NCI-H128 (cell line): ENCODE measurements at regions not wholly inside any gene's neighbourhood (a gene's known extent, or its start where the extent isn't known, plus 50 kb on each side); places are given as distances from the start of the nearest gene placed in this dataset.
"Not testable (repeated sequence)": the region's sequence is repeated elsewhere in the genome, so short reads cannot be mapped to it uniquely, and the experiment has no call there.

ENCODE experiments used
- DNase-seq: peaks from one replicate; lab custom pipeline; 2025; ENCODE audit not compliant: unreplicated experiment; lab: John Stamatoyannopoulos, UW

- no peak for DNase-seq
These were observed 640.2 kb downstream of the STK39 start for GRCh38 chr2:167607211-167607610.

GRCh38 chr2:167602122-167602521 is 645.3 kb downstream of the STK39 start:
- DNase-seq, result no peak

GRCh38 chr2:167599219-167599618 is 648.2 kb downstream of the STK39 start:
- DNase-seq, result no peak

- no peak for DNase-seq
These were observed 651.4 kb downstream of the STK39 start for GRCh38 chr2:167595839-167596471.

- no peak for DNase-seq
These were observed 652.4 kb downstream of the STK39 start for GRCh38 chr2:167595021-167595420.

- no peak for DNase-seq
These were observed 655.0 kb downstream of the STK39 start for GRCh38 chr2:167592441-167592840.

- DNase-seq, result no peak
These were observed 664.8 kb downstream of the STK39 start for GRCh38 chr2:167582619-167583018.

- no peak for DNase-seq
These were observed 665.3 kb downstream of the STK39 start for GRCh38 chr2:167581961-167582574.

- DNase-seq, result no peak
These were observed 667.6 kb downstream of the STK39 start for GRCh38 chr2:167579826-167580225.

GRCh38 chr2:167575276-167575675 is 672.1 kb downstream of the STK39 start:
- DNase-seq, result no peak

- DNase-seq, result no peak
These were observed 674.3 kb downstream of the STK39 start for GRCh38 chr2:167572883-167573619.

GRCh38 chr2:167570370-167570769 is 677.0 kb downstream of the STK39 start:
- DNase-seq, result no peak

GRCh38 chr2:167563885-167564619 is 675.8 kb downstream of the XIRP2 start:
- not testable (repeated sequence) for DNase-seq

- DNase-seq, result not testable (repeated sequence)
These were observed 670.2 kb downstream of the XIRP2 start for GRCh38 chr2:167558272-167558991.

- DNase-seq, result no peak
These were observed 666.9 kb downstream of the XIRP2 start for GRCh38 chr2:167555098-167555720.

- DNase-seq, result no peak
These were observed 665.4 kb downstream of the XIRP2 start for GRCh38 chr2:167553635-167554034.

GRCh38 chr2:167551416-167551815 is 663.1 kb downstream of the XIRP2 start:
- DNase-seq, result no peak

GRCh38 chr2:167550448-167550847 is 662.2 kb downstream of the XIRP2 start:
- no peak for DNase-seq

GRCh38 chr2:167548396-167548795 is 660.1 kb downstream of the XIRP2 start:
- no peak for DNase-seq

GRCh38 chr2:167544602-167545001 is 656.3 kb downstream of the XIRP2 start:
- no peak for DNase-seq
